AG09319 (cell line): ENCODE measurements at regions not wholly inside any gene's neighbourhood (a gene's known extent, or its start where the extent isn't known, plus 50 kb on each side); places are given as distances from the start of the nearest gene placed in this dataset.
"Not testable (repeated sequence)": the region's sequence is repeated elsewhere in the genome, so short reads cannot be mapped to it uniquely, and the experiment has no call there.

Source experiments
- DNase-seq: peaks from one replicate; pipeline ENCODE4 v3.0.0-alpha.2; 2010; ENCODE audit warnings: low read depth; ENCODE audit errors: extremely low read depth
- TF ChIP-seq, protein P1 (sequence below): IDR thresholded peaks from 2 replicates; pipeline ENCODE4 v1.5.1; 2011; ENCODE audit warnings: low read depth, mild to moderate bottlenecking, inconsistent platforms, low read length, moderate library complexity

- no peak for DNase-seq
- TF ChIP-seq, protein P1, sequence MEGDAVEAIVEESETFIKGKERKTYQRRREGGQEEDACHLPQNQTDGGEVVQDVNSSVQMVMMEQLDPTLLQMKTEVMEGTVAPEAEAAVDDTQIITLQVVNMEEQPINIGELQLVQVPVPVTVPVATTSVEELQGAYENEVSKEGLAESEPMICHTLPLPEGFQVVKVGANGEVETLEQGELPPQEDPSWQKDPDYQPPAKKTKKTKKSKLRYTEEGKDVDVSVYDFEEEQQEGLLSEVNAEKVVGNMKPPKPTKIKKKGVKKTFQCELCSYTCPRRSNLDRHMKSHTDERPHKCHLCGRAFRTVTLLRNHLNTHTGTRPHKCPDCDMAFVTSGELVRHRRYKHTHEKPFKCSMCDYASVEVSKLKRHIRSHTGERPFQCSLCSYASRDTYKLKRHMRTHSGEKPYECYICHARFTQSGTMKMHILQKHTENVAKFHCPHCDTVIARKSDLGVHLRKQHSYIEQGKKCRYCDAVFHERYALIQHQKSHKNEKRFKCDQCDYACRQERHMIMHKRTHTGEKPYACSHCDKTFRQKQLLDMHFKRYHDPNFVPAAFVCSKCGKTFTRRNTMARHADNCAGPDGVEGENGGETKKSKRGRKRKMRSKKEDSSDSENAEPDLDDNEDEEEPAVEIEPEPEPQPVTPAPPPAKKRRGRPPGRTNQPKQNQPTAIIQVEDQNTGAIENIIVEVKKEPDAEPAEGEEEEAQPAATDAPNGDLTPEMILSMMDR = no peak
Measured at GRCh38 chr2:136715146-136715545, 50.2 kb upstream of the THSD7B start.

GRCh38 chr2:136714452-136714951, 50.8 kb upstream of the THSD7B start:
- TF ChIP-seq, protein P1 = no peak
- DNase-seq = no peak

- TF ChIP-seq, protein P1 = no peak
- no peak for DNase-seq
Measured at GRCh38 chr2:136713739-136714138, 51.6 kb upstream of the THSD7B start.

DNA sequence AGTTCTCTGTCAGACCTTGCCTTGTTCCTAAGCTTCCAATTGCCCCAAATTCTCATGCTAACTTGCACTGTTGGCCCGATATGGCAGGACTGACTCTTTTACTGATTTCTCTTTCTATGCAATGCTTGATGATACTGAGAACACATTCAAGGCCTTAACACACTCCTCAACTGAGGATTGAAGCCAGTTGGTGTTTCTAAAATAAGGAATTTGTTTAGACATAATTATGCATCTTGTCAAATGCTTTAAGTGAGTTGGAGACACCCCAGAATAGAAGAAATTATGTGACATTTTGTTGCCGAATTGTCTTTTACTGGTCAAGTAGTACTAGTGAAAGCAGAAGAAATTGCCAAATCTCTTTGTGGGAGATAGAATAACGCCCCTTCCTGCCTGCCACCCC, 60.0 kb upstream of the THSD7B start:
- TF ChIP-seq, protein P1 = no peak

GRCh38 chr2:136703214-136703613, 62.1 kb upstream of the THSD7B start:
- TF ChIP-seq, protein P1 = no peak
- DNase-seq = no peak

More for the DNA sequence above, 60.0 kb upstream of the THSD7B start:
- no peak for DNase-seq

DNA sequence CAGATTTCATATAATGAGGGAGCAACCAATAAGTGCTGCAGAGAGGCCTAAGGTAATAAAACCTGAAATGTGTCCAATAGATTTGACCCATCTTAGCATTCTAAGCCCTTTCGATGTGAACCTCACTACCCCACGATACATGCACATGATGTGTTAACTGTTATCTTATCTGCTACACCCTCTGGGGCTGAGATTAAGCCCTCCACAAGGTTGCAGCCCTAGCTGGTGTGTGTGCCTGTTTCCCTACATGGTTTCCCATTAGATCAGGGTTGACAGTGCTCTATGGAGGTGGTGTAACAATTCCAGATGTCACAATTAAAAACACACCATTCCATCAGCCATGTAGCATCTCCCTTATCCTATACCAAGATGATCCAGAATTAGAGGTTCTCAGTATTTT, 68.9 kb upstream of the THSD7B start:
- TF ChIP-seq, protein P1 = no peak

GRCh38 chr2:136693966-136694365, 71.4 kb upstream of the THSD7B start:
- TF ChIP-seq, protein P1 = no peak
- DNase-seq = no peak

More for the DNA sequence above, 68.9 kb upstream of the THSD7B start:
- no peak for DNase-seq

DNA sequence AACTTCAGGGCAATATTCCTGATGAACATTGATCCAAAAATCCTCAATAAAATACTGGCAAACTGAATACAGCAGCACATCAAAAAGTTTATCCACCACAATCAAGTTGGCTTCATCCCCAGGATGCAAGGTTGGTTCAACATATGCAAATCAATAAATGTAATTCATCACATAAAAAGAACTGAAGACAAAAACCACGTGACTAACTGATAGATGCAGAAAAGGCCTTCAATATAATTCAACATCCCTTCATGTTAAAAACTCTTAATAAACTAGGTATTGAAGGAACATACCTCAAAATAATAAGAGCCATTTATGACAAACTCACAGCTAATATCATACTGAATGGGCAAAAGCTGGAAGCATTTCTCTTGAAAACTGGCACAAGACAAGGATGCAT, 85.3 kb upstream of the THSD7B start:
- not testable (repeated sequence) for DNase-seq
